CD14-positive monocyte (primary cell): ENCODE measurements at regions not wholly inside any gene's neighbourhood (a gene's known extent, or its start where the extent isn't known, plus 50 kb on each side); places are given as distances from the start of the nearest gene placed in this dataset.

Experiments used
- DNase-seq, 3 donors: peaks; one replicate each; pipeline ENCODE4 v3.0.0-alpha.2; 2011 to 2022
- H2AFZ ChIP-seq: 2 replicates; pipeline ENCODE4 v1.6.0; 2012; ENCODE audit warnings: mild to moderate bottlenecking, low read depth, low read length, inconsistent platforms; ENCODE audit not compliant: insufficient read depth, poor library complexity, severe bottlenecking
- H3K27ac ChIP-seq, 2 donors: 1 replicate in 1 of 2; 2 replicates in 1 of 2; pipeline ENCODE4 v1.5.1; 2012 to 2013; ENCODE audit warnings: low read length in 2 of 2, control low read depth in 1 of 2, inconsistent platforms in 1 of 2, low read depth in 1 of 2, mild to moderate bottlenecking in 1 of 2
- H3K27me3 ChIP-seq, 2 donors: one replicate each; pipeline versions ENCODE4 v1.6.0 to v1.6.1; 2011 to 2013; ENCODE audit warnings: low read length in 2 of 2; ENCODE audit not compliant: control insufficient read depth in 2 of 2, insufficient read depth in 2 of 2
- H3K36me3 ChIP-seq, 2 donors: replicated peaks in 1 of 2; 1 replicate in 1 of 2; 2 replicates in 1 of 2; pipeline versions ENCODE4 v1.5.1 to v1.6.1; 2012 to 2013; ENCODE audit warnings: low read length in 2 of 2, control low read depth in 1 of 2, inconsistent platforms in 1 of 2, mild to moderate bottlenecking in 1 of 2; ENCODE audit not compliant: insufficient read depth in 2 of 2, control insufficient read depth in 1 of 2
- H3K4me1 ChIP-seq, 2 donors: 1 replicate in 1 of 2; 2 replicates in 1 of 2; pipeline versions ENCODE4 v1.5.1 to v1.6.1; 2012 to 2013; ENCODE audit warnings: low read length in 2 of 2, control low read depth in 1 of 2, inconsistent platforms in 1 of 2, mild to moderate bottlenecking in 1 of 2, moderate library complexity in 1 of 2; ENCODE audit not compliant: insufficient read depth in 2 of 2, control insufficient read depth in 1 of 2
- H3K4me2 ChIP-seq: replicated peaks from 2 replicates; pipeline ENCODE3; 2012; ENCODE audit warnings: low read length, moderate library complexity, mild to moderate bottlenecking; ENCODE audit not compliant: poor library complexity, severe bottlenecking; ENCODE audit errors: extremely low read depth
- H3K4me3 ChIP-seq, 3 experiments: fragments of 200-600 bp in 1 of 3; sonication (generic) in 1 of 3; replicated peaks in 1 of 3; 1 replicate in 2 of 3; 2 replicates in 1 of 3; pipeline ENCODE4 v1.5.1; 2011 to 2013; ENCODE audit warnings: low read length in 3 of 3, mild to moderate bottlenecking in 3 of 3, control low read depth in 2 of 3, low read depth in 2 of 3, inconsistent platforms in 1 of 3, moderate library complexity in 1 of 3
- H3K79me2 ChIP-seq: 2 replicates; pipeline ENCODE4 v1.6.0; 2012; ENCODE audit warnings: mild to moderate bottlenecking, control low read depth, inconsistent platforms, low read length, moderate library complexity; ENCODE audit not compliant: insufficient read depth
- H3K9ac ChIP-seq: 2 replicates; pipeline ENCODE4 v1.6.0; 2017; ENCODE audit warnings: low read length, mild to moderate bottlenecking; ENCODE audit not compliant: insufficient read depth, poor library complexity, severe bottlenecking
- H3K9me3 ChIP-seq, 2 donors: replicated peaks in 1 of 2; 1 replicate in 1 of 2; 2 replicates in 1 of 2; pipeline versions ENCODE4 v1.5.1 to v1.6.1; 2012 to 2013; ENCODE audit warnings: low read length in 2 of 2, control low read depth in 1 of 2; ENCODE audit not compliant: control insufficient read depth in 1 of 2, insufficient read depth in 1 of 2
- H4K20me1 ChIP-seq: 2 replicates; pipeline ENCODE4 v1.6.0; 2012; ENCODE audit warnings: mild to moderate bottlenecking, low read length, control low read depth, moderate library complexity; ENCODE audit not compliant: insufficient read depth
- H3K27ac Mint-ChIP-seq, 7 donors: one replicate each; pipeline ENCODE4 v1.8.0; 2020; ENCODE audit warnings: mild to moderate bottlenecking in 7 of 7, mixed read lengths in 7 of 7, moderate library complexity in 6 of 7, inconsistent platforms in 2 of 7
- H3K27me3 Mint-ChIP-seq, 3 donors: one replicate each; pipeline ENCODE4 v1.8.0; 2021 to 2022; ENCODE audit warnings: low read depth in 3 of 3, mild to moderate bottlenecking in 3 of 3, mixed read lengths in 3 of 3, moderate library complexity in 3 of 3, inconsistent platforms in 1 of 3
- H3K36me3 Mint-ChIP-seq, 2 donors: one replicate each; pipeline ENCODE4 v1.8.0; 2020; ENCODE audit warnings: mixed read lengths in 2 of 2, inconsistent platforms in 1 of 2, mild to moderate bottlenecking in 1 of 2
- H3K4me1 Mint-ChIP-seq: one replicate; pipeline ENCODE4 v1.8.0; 2020; ENCODE audit warnings: mild to moderate bottlenecking, mixed read lengths
- H3K4me3 Mint-ChIP-seq, 2 donors: one replicate each; pipeline ENCODE4 v1.8.0; 2020; ENCODE audit warnings: mild to moderate bottlenecking in 2 of 2, mixed read lengths in 2 of 2, moderate library complexity in 1 of 2
- H3K9me3 Mint-ChIP-seq, 7 donors: one replicate each; pipeline ENCODE4 v1.8.0; 2020 to 2022; ENCODE audit warnings: mixed read lengths in 7 of 7, mild to moderate bottlenecking in 6 of 7, moderate library complexity in 6 of 7, inconsistent platforms in 2 of 7
- WGBS: methylation state at CpG from one replicate; pipeline ENCODE4 v1.1.5; 2013; ENCODE audit warnings: missing lambda C conversion rate; ENCODE audit not compliant: insufficient coverage; 5-methylcytosine and 5-hydroxymethylcytosine counted together
- intact Hi-C, 2 donors: fragments of 100-400 bp; cut with micrococcal nuclease; formaldehyde crosslinking; loops; one replicate each; pipeline versions ENCODE4 v1.15.0 to v1.15.1; 2023
- TF ChIP-seq, protein P1 (sequence below): fragments of 200-600 bp; IDR thresholded peaks from one replicate; pipeline ENCODE4 v1.8.0; 2022; ENCODE audit warnings: antibody characterized with exemption, mild to moderate bottlenecking

DNA sequence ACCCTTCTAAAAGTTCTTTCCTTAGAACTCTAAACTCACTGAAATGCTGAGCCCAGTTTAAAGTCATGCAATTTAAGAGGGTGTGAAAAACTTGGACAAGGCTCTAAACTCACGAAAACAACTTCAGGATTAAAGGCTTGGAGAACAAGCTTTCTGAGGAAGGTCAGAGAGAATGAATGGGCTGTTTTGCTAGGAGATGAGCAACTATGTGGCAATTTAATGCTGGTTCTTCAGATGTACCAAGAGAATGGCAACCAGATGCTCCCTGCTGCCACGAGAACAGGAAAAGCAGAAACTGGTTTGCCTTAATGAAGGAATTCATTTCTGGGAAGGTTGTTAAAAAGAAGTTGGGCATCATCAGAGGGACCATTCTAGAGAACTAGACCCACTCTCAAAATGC lies 77.8 kb upstream of the PMAIP1 start:
- peaks cover 1 to 7% (median 5%) of the 10 kb centered on the region in 3 donors for H3K27me3 Mint-ChIP-seq
- no peak overlapping the region for H3K4me2 ChIP-seq
- TF ChIP-seq, protein P1, sequence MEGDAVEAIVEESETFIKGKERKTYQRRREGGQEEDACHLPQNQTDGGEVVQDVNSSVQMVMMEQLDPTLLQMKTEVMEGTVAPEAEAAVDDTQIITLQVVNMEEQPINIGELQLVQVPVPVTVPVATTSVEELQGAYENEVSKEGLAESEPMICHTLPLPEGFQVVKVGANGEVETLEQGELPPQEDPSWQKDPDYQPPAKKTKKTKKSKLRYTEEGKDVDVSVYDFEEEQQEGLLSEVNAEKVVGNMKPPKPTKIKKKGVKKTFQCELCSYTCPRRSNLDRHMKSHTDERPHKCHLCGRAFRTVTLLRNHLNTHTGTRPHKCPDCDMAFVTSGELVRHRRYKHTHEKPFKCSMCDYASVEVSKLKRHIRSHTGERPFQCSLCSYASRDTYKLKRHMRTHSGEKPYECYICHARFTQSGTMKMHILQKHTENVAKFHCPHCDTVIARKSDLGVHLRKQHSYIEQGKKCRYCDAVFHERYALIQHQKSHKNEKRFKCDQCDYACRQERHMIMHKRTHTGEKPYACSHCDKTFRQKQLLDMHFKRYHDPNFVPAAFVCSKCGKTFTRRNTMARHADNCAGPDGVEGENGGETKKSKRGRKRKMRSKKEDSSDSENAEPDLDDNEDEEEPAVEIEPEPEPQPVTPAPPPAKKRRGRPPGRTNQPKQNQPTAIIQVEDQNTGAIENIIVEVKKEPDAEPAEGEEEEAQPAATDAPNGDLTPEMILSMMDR, result no peak
- H3K27ac ChIP-seq, result no peak overlapping the region
- no peak overlapping the region for H3K27ac Mint-ChIP-seq
- H3K79me2 ChIP-seq, result no peaks in the 10 kb centered on the region
- WGBS, result no CpG with 5 or more reads among the region's 2 CpGs
- H3K36me3 Mint-ChIP-seq, result no peaks in the 10 kb centered on the region
- H3K4me1 ChIP-seq, result no peaks in the 10 kb centered on the region
- H3K9me3 Mint-ChIP-seq, result no peaks in the 10 kb centered on the region
- H3K4me3 ChIP-seq, result no peak overlapping the region
- no peak overlapping the region for H3K9ac ChIP-seq
- H3K9me3 ChIP-seq, result no peaks in the 10 kb centered on the region
- H3K4me1 Mint-ChIP-seq, result no peaks in the 10 kb centered on the region
- no peak overlapping the region for H2AFZ ChIP-seq
- intact Hi-C loops, result no loop called here
- H4K20me1 ChIP-seq, result no peaks in the 10 kb centered on the region
- DNase-seq, result no peak
- no peaks in the 10 kb centered on the region for H3K36me3 ChIP-seq
- H3K4me3 Mint-ChIP-seq, result no peak overlapping the region
- no peaks in the 10 kb centered on the region for H3K27me3 ChIP-seq

DNA sequence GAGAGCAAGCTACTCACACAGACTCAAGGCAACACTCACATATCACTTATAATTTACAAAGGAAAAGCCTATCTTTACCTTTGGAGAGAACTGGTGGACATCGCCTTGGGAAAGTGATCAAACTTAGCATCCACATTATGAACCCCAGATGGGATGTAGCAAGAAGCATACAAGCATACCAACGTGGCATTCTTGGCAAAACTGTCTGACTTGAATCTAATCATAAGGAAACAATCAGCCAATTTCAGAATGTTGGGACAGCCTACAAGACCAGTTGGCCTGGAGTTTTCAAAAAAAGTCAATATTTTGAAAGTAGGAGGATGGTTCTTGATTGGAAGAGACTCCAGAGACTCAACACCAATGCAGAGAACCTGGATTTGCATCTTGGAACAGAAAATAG lies 79.1 kb upstream of the PMAIP1 start:
- Histone ChIP-seq H3K27me3 (no peaks in the 10 kb centered on the region), H3K36me3 (no peaks in the 10 kb centered on the region), H3K4me1 (no peaks in the 10 kb centered on the region), H2AFZ (no peak overlapping the region), H3K4me2 (no peak overlapping the region), H3K79me2 (no peaks in the 10 kb centered on the region), H3K9me3 (no peaks in the 10 kb centered on the region), H4K20me1 (no peaks in the 10 kb centered on the region), H3K27ac (no peak overlapping the region), H3K9ac (no peak overlapping the region), H3K4me3 (no peak overlapping the region)
- no peak overlapping the region for H3K27ac Mint-ChIP-seq
- no peaks in the 10 kb centered on the region for H3K9me3 Mint-ChIP-seq
- no peak overlapping the region for H3K4me3 Mint-ChIP-seq
- H3K4me1 Mint-ChIP-seq, result no peaks in the 10 kb centered on the region
- 88% methylated on average over 1 of the region's 2 CpGs for WGBS
- TF ChIP-seq, protein P1, result no peak
- DNase-seq, result no peak
- intact Hi-C loops, result no loop called here
- no peaks in the 10 kb centered on the region for H3K36me3 Mint-ChIP-seq
- H3K27me3 Mint-ChIP-seq, result peaks cover 1 to 9% (median 7%) of the 10 kb centered on the region in 3 donors
